Thymus (tissue), 11 donors: ENCODE measurements at regions not wholly inside any gene's neighbourhood (a gene's known extent, or its start where the extent isn't known, plus 50 kb on each side); places are given as distances from the start of the nearest gene placed in this dataset.

Source experiments
- DNase-seq, 9 donors: peaks; one replicate each; pipeline ENCODE4 v3.0.0-alpha.2; 2013; ENCODE audit warnings: low spot score in 9 of 9, low read depth in 6 of 9, missing footprints in 1 of 9
- H3K27ac ChIP-seq, 2 donors: one replicate each; pipeline ENCODE4 v1.5.1; 2013; ENCODE audit warnings: control low read depth in 1 of 2, low read depth in 1 of 2, low read length in 1 of 2, mild to moderate bottlenecking in 1 of 2, moderate library complexity in 1 of 2
- H3K27me3 ChIP-seq, 2 donors: one replicate each; pipeline ENCODE4 v1.5.1; 2013; ENCODE audit warnings: low read length in 1 of 2; ENCODE audit not compliant: control insufficient read depth in 2 of 2, insufficient read depth in 1 of 2
- H3K36me3 ChIP-seq, 2 donors: one replicate each; pipeline ENCODE4 v1.5.1; 2013; ENCODE audit warnings: low read length in 1 of 2, mild to moderate bottlenecking in 1 of 2, moderate library complexity in 1 of 2; ENCODE audit not compliant: control insufficient read depth in 2 of 2, insufficient read depth in 2 of 2
- H3K4me1 ChIP-seq, 2 donors: one replicate each; pipeline ENCODE4 v1.5.1; 2013; ENCODE audit warnings: low read length in 2 of 2; ENCODE audit not compliant: control insufficient read depth in 2 of 2, insufficient read depth in 2 of 2
- H3K4me3 ChIP-seq, 2 donors: one replicate each; pipeline ENCODE4 v1.5.1; 2013; ENCODE audit warnings: low read length in 2 of 2, control low read depth in 1 of 2, mild to moderate bottlenecking in 1 of 2
- H3K9me3 ChIP-seq, 2 donors: one replicate each; pipeline ENCODE4 v1.5.1; 2013; ENCODE audit warnings: low read length in 1 of 2, mild to moderate bottlenecking in 1 of 2; ENCODE audit not compliant: control insufficient read depth in 2 of 2, insufficient read depth in 1 of 2
- WGBS: extraction: QIAGEN DNeasy Blood & Tissue Kit; methylation state at CpG from one replicate; pipeline ENCODE4 v1.1.7; 2013; 5-methylcytosine and 5-hydroxymethylcytosine counted together
- donor health status: healthy.

DNA sequence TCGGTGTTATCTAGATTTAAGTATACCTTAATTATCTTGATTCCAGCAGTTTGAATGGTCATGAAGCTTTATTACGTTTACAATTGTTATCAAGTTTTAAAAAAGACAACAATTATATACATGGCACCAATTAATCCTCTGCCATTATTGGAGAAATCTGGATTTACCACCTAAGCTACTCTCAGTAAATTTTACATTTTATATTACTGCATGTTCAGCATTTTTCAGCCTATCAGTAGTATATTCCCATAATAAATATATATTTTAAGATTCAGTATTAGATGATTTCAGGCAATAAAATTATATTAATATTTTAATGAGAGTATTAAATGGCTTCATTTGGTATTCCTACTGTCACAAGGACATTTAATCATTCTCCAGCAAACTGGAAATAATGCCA lies 264.5 kb upstream of the PRDM9 start:
- no peaks in the 10 kb centered on the region for H3K27me3 ChIP-seq
- no peak overlapping the region for H3K4me3 ChIP-seq
- no peaks in the 10 kb centered on the region for H3K36me3 ChIP-seq
- no peak overlapping the region for H3K27ac ChIP-seq
- H3K4me1 ChIP-seq: no peaks in the 10 kb centered on the region
- no peaks in the 10 kb centered on the region for H3K9me3 ChIP-seq
- no peak for DNase-seq
- WGBS: 96% methylated on average over 2 of the region's 2 CpGs

DNA sequence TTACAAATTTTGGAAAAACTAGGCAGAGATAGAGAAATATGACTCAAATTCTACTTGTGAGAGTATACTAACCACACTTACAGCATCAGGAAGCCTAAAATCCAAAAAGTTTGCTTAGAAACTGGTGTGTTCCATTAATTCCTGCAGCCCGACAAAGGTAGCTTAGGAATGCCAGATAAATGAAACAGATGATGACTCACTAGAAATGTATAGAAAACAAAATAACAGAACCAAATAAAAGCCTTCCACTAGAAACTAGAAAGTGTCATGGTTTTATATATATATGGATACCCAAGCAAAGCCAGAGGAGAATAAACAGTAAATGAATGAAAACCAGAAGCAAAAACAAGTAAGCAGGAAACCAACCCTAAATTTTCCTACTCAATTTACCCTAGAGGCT lies 272.2 kb upstream of the PRDM9 start:
- WGBS: 92% methylated on average over 1 of the region's 1 CpG
- H3K9me3 ChIP-seq: no peaks in the 10 kb centered on the region
- H3K27ac ChIP-seq: no peak overlapping the region
- no peaks in the 10 kb centered on the region for H3K4me1 ChIP-seq
- H3K36me3 ChIP-seq: no peaks in the 10 kb centered on the region
- DNase-seq: no peak
- H3K27me3 ChIP-seq: no peaks in the 10 kb centered on the region
- no peak overlapping the region for H3K4me3 ChIP-seq

DNA sequence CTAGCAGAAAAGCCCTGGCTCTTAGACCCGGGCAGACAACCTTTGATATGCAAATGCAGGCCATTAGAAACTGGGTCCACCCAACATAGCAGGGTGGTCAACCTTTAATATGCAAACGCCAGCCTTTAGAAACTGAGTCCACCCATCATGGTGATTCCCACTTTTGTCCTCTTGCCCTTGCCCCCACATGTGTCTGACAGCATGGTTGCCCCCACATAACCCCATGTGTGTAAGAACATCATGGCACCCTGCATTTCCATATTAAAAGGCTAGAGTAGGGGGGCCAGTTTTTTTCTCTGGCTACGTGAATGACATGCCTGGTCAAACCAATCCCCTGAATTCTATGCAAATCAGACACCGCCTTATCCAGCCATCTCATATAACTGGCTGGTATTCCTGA lies 273.2 kb upstream of the PRDM9 start:
- Histone ChIP-seq H3K36me3 (no peaks in the 10 kb centered on the region), H3K27ac (no peak overlapping the region), H3K9me3 (no peaks in the 10 kb centered on the region), H3K27me3 (no peaks in the 10 kb centered on the region), H3K4me3 (no peak overlapping the region), H3K4me1 (no peaks in the 10 kb centered on the region)
- 85% methylated on average over 4 of the region's 4 CpGs for WGBS
- DNase-seq: no peak

DNA sequence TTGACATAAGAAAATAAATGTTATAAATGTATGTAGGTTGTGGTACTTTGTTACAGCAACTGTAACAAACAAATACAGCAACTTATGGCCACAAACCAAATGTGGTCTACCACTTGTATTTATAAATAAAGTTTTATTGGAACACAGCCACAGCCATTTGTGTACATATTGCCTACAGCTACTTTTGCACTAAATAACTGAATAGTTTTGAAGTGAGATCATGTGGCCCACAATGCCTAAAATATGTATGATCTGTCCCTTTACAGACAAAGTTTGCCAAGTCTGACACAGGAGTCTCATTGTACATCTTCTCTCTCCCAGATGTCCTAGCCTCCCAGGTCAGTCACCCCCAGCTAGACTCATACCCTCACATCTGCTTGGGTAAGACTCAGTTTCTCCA lies 283.6 kb upstream of the PRDM9 start:
- H3K9me3 ChIP-seq: no peaks in the 10 kb centered on the region

DNA sequence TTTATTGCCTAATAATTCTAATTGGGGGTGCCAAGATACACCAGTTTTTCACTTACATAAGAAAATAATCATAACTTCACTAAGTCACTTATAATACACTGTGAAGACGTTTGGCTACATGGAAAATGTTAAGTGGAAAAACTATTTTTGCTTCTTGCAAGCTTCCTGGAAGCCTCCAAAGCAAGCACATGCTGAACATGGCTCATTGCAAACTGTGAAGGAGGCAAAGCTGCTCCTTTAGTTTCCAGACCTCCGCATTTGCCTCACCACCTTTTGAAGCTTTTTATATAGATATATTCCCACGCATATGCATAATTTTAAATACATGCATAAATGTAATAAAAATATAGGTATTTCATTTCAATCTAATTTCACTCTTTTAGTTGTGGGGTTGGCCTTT lies 285.6 kb upstream of the PRDM9 start:
- Histone ChIP-seq H3K4me3 (no peak overlapping the region), H3K9me3 (no peaks in the 10 kb centered on the region), H3K36me3 (no peaks in the 10 kb centered on the region), H3K27ac (no peak overlapping the region), H3K27me3 (no peaks in the 10 kb centered on the region), H3K4me1 (no peaks in the 10 kb centered on the region)
- WGBS: 87% methylated on average over 3 of the region's 3 CpGs
- DNase-seq: no peak

More for the DNA sequence above, 283.6 kb upstream of the PRDM9 start:
- Histone ChIP-seq H3K27ac (no peak overlapping the region), H3K4me1 (no peaks in the 10 kb centered on the region), H3K4me3 (no peak overlapping the region), H3K27me3 (no peaks in the 10 kb centered on the region), H3K36me3 (no peaks in the 10 kb centered on the region)
- no peak for DNase-seq

DNA sequence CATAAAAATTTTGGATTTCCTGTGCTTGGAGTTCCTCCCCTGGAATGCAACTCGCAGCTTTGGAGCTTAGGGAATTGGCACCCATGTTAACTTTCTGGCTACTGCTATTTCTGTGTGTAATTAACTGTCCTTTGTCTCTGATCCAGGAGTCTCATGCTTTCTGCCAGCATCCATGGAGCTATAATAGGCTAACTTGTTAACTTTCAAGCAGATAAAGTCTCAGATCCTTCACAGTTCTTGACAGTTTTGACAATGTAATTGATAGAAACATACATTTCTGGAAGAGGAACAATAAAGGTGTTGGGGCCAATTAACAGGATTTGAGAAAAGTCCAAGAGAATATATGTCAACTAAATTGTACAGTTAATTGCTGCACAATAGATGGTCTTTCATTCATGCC lies 290.2 kb upstream of the PRDM9 start:
- Histone ChIP-seq H3K4me1 (no peaks in the 10 kb centered on the region), H3K27me3 (no peaks in the 10 kb centered on the region), H3K36me3 (no peaks in the 10 kb centered on the region), H3K4me3 (no peak overlapping the region), H3K27ac (no peak overlapping the region), H3K9me3 (no peaks in the 10 kb centered on the region)
- 75% methylated on average over 1 of the region's 1 CpG for WGBS
- DNase-seq: no peak

DNA sequence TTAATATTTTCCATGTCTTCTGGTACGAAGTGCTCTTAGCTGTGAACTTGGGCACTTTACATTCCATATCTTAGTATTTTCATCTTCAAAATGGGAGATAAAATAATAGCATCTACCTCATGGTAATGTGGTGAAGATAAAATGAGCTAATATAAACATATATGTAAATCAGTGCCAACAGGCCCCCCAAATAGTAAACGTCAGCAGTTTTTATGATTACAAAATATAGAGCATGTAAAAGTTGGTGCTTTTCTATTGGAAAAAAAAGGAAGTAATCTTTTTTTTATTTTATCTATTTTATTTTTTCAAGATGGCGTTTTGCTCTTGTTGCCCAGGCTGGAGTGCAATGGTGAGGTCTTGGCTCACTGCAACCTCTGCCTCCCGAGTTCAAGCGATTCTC lies 291.1 kb upstream of the PRDM9 start:
- Histone ChIP-seq H3K4me1 (no peaks in the 10 kb centered on the region), H3K27me3 (no peaks in the 10 kb centered on the region), H3K36me3 (no peaks in the 10 kb centered on the region), H3K27ac (no peak overlapping the region), H3K9me3 (no peaks in the 10 kb centered on the region), H3K4me3 (no peak overlapping the region)
- WGBS: 96% methylated on average over 5 of the region's 5 CpGs
- DNase-seq: no peak

DNA sequence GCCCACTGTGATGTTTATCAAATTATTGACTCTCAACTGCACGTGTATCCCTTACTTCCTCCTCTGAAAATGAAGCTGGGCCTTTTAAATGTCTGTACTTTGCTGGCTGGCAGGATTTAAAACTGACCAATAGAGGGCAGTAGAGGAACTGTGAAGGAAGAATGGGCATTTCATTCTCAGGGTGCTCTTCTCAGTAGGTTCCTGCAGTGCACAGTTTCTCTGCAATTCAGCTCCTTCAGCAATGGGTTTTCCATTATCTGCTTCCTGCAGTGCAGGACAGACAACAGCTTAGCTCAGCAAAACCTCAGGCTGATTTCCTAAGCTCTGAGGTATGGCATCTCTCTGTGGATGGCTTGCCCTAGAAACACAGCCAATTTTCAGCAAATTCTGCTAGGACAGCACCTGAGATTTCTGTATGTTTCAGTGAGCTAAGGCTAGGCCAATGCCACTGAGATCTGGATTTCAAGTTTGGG lies 298.4 kb upstream of the PRDM9 start:
- 0% methylated on average over 1 of the region's 1 CpG for WGBS
- Histone ChIP-seq H3K27ac (no peak overlapping the region), H3K4me3 (no peak overlapping the region), H3K36me3 (no peaks in the 10 kb centered on the region), H3K9me3 (no peaks in the 10 kb centered on the region), H3K27me3 (no peaks in the 10 kb centered on the region), H3K4me1 (no peaks in the 10 kb centered on the region)
- DNase-seq: peak in 6 of 9 donors; percentile 2 to 40 (median 10)

DNA sequence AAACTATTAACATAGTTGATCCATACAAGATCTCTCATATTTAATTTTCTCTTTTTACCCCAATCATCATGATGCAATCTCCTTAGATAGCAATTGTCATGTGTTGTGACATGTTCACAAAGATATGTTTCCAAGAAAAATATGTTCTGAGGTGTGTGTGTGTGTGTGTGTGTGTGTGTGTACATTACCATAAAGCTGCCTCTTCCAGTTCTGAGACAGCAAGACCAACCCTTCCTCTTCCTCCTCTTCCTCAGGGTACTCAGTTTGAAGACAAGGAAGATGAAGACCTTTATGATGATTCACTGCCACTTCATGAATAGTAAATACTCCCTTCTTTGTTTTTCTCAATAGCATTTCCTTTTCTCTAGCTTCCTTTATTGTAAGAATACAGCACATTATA lies 303.3 kb upstream of the PRDM9 start:
- Histone ChIP-seq H3K27me3 (no peaks in the 10 kb centered on the region), H3K4me3 (no peak overlapping the region), H3K9me3 (no peaks in the 10 kb centered on the region), H3K4me1 (no peaks in the 10 kb centered on the region), H3K36me3 (no peaks in the 10 kb centered on the region), H3K27ac (no peak overlapping the region)
- DNase-seq: no peak
